ENCODE measurements at regions not wholly inside any gene's neighbourhood (a gene's known extent, or its start where the extent isn't known, plus 50 kb on each side); places are given as distances from the start of the nearest gene placed in this dataset.

GRCh38 chr7:123270570-123270969, 70.8 kb upstream of the SLC13A1 start:
- TF ChIP-seq POLR2A (IDR thresholded peaks at IDR 0.05; ENCODE audit: low read depth, low read length) = no peak
- TF ChIP-seq JUN (IDR thresholded peaks at IDR 0.05; ENCODE audit: borderline replicate concordance, insufficient read depth, insufficient read length, low read depth) = no peak
- no peak for TF ChIP-seq POLR2AphosphoS5 (IDR thresholded peaks at IDR 0.05; ENCODE audit: insufficient read depth, low read depth, low read length)
- TF ChIP-seq CTCF (IDR thresholded peaks at IDR 0.05; ENCODE audit: extremely low read depth in 1 of 2, insufficient read depth in 1 of 2, low read depth in 1 of 2, low read length in 2 of 2) = no peak
- no peak for TF ChIP-seq MAX (IDR thresholded peaks at IDR 0.05; ENCODE audit: insufficient read depth, insufficient read length)
- no peak for TF ChIP-seq EZH2 (IDR thresholded peaks at IDR 0.05; ENCODE audit: borderline replicate concordance, low read depth, low read length, severe bottlenecking)

Data from endothelial cell of umbilical vein (primary cell).